ENCODE measurements at regions not wholly inside any gene's neighbourhood (a gene's known extent, or its start where the extent isn't known, plus 50 kb on each side); places are given as distances from the start of the nearest gene placed in this dataset.

GRCh38 chr10:3619241-3619640, 165.8 kb downstream of the KLF6 start:
- H3K27me3 ChIP-seq (ENCODE audit: control insufficient read depth in 1 of 2, insufficient read depth in 2 of 2, low read length in 2 of 2), result no peaks in the 10 kb centered on the region
- no peaks in the 10 kb centered on the region for H3K9me3 ChIP-seq (ENCODE audit: control insufficient read depth in 1 of 2, low read length in 2 of 2)
- no peak overlapping the region for H3K4me3 ChIP-seq (ENCODE audit: low read depth in 1 of 2, low read length in 2 of 2)
- no peak overlapping the region for H3K27ac ChIP-seq (ENCODE audit: low read depth, low read length)
- H3K36me3 ChIP-seq (ENCODE audit: control insufficient read depth in 1 of 2, insufficient read depth in 2 of 2, low read length in 2 of 2), result no peaks in the 10 kb centered on the region
- no peaks in the 10 kb centered on the region for H3K4me1 ChIP-seq (ENCODE audit: control insufficient read depth in 1 of 2, insufficient read depth in 2 of 2, low read length in 2 of 2)
- H3K9ac ChIP-seq (ENCODE audit: low read depth in 1 of 2, low read length in 2 of 2), result no peak overlapping the region

GRCh38 chr10:3616880-3617279, 168.1 kb downstream of the KLF6 start:
- peaks cover 0 to 8% of the 10 kb centered on the region in 2 donors for H3K9me3 ChIP-seq (ENCODE audit: control insufficient read depth in 1 of 2, low read length in 2 of 2)
- H3K4me1 ChIP-seq (ENCODE audit: control insufficient read depth in 1 of 2, insufficient read depth in 2 of 2, low read length in 2 of 2), result no peaks in the 10 kb centered on the region
- H3K27me3 ChIP-seq (ENCODE audit: control insufficient read depth in 1 of 2, insufficient read depth in 2 of 2, low read length in 2 of 2), result no peaks in the 10 kb centered on the region
- no peaks in the 10 kb centered on the region for H3K36me3 ChIP-seq (ENCODE audit: control insufficient read depth in 1 of 2, insufficient read depth in 2 of 2, low read length in 2 of 2)
- H3K4me3 ChIP-seq (ENCODE audit: low read depth in 1 of 2, low read length in 2 of 2), result no peak overlapping the region
- H3K27ac ChIP-seq (ENCODE audit: low read depth, low read length), result no peak overlapping the region
- H3K9ac ChIP-seq (ENCODE audit: low read depth in 1 of 2, low read length in 2 of 2), result no peak overlapping the region

GRCh38 chr10:3613318-3613717, 171.7 kb downstream of the KLF6 start:
- Histone ChIP-seq H3K9me3 (ENCODE audit: control insufficient read depth in 1 of 2, low read length in 2 of 2) (peaks cover 0 to 14% of the 10 kb centered on the region in 2 donors), H3K4me3 (ENCODE audit: low read depth in 1 of 2, low read length in 2 of 2) (no peak overlapping the region), H3K9ac (ENCODE audit: low read depth in 1 of 2, low read length in 2 of 2) (no peak overlapping the region), H3K27ac (ENCODE audit: low read depth, low read length) (no peak overlapping the region), H3K36me3 (ENCODE audit: control insufficient read depth in 1 of 2, insufficient read depth in 2 of 2, low read length in 2 of 2) (no peaks in the 10 kb centered on the region), H3K4me1 (ENCODE audit: control insufficient read depth in 1 of 2, insufficient read depth in 2 of 2, low read length in 2 of 2) (no peaks in the 10 kb centered on the region), H3K27me3 (ENCODE audit: control insufficient read depth in 1 of 2, insufficient read depth in 2 of 2, low read length in 2 of 2) (no peaks in the 10 kb centered on the region)

- Histone ChIP-seq H3K27ac (ENCODE audit: low read depth, low read length) (no peak overlapping the region), H3K27me3 (ENCODE audit: control insufficient read depth in 1 of 2, insufficient read depth in 2 of 2, low read length in 2 of 2) (no peaks in the 10 kb centered on the region), H3K4me1 (ENCODE audit: control insufficient read depth in 1 of 2, insufficient read depth in 2 of 2, low read length in 2 of 2) (no peaks in the 10 kb centered on the region), H3K36me3 (ENCODE audit: control insufficient read depth in 1 of 2, insufficient read depth in 2 of 2, low read length in 2 of 2) (no peaks in the 10 kb centered on the region), H3K4me3 (ENCODE audit: low read depth in 1 of 2, low read length in 2 of 2) (no peak overlapping the region), H3K9ac (ENCODE audit: low read depth in 1 of 2, low read length in 2 of 2) (no peak overlapping the region), H3K9me3 (ENCODE audit: control insufficient read depth in 1 of 2, low read length in 2 of 2) (peaks cover 0 to 16% of the 10 kb centered on the region in 2 donors)
Measured at GRCh38 chr10:3612183-3613001, 172.6 kb downstream of the KLF6 start.

GRCh38 chr10:3606309-3606708, 178.7 kb downstream of the KLF6 start:
- no peak overlapping the region for H3K9ac ChIP-seq (ENCODE audit: low read depth in 1 of 2, low read length in 2 of 2)
- H3K27ac ChIP-seq (ENCODE audit: low read depth, low read length), result no peak overlapping the region
- peaks cover 0 to 5% of the 10 kb centered on the region in 2 donors for H3K9me3 ChIP-seq (ENCODE audit: control insufficient read depth in 1 of 2, low read length in 2 of 2)
- H3K4me3 ChIP-seq (ENCODE audit: low read depth in 1 of 2, low read length in 2 of 2), result no peak overlapping the region
- H3K36me3 ChIP-seq (ENCODE audit: control insufficient read depth in 1 of 2, insufficient read depth in 2 of 2, low read length in 2 of 2), result no peaks in the 10 kb centered on the region
- H3K4me1 ChIP-seq (ENCODE audit: control insufficient read depth in 1 of 2, insufficient read depth in 2 of 2, low read length in 2 of 2), result no peaks in the 10 kb centered on the region
- no peaks in the 10 kb centered on the region for H3K27me3 ChIP-seq (ENCODE audit: control insufficient read depth in 1 of 2, insufficient read depth in 2 of 2, low read length in 2 of 2)

GRCh38 chr10:3605882-3606281, 179.1 kb downstream of the KLF6 start:
- Histone ChIP-seq H3K4me3 (ENCODE audit: low read depth in 1 of 2, low read length in 2 of 2) (no peak overlapping the region), H3K9me3 (ENCODE audit: control insufficient read depth in 1 of 2, low read length in 2 of 2) (peaks cover 0 to 5% of the 10 kb centered on the region in 2 donors), H3K4me1 (ENCODE audit: control insufficient read depth in 1 of 2, insufficient read depth in 2 of 2, low read length in 2 of 2) (no peaks in the 10 kb centered on the region), H3K36me3 (ENCODE audit: control insufficient read depth in 1 of 2, insufficient read depth in 2 of 2, low read length in 2 of 2) (no peaks in the 10 kb centered on the region), H3K27me3 (ENCODE audit: control insufficient read depth in 1 of 2, insufficient read depth in 2 of 2, low read length in 2 of 2) (no peaks in the 10 kb centered on the region), H3K27ac (ENCODE audit: low read depth, low read length) (no peak overlapping the region), H3K9ac (ENCODE audit: low read depth in 1 of 2, low read length in 2 of 2) (no peak overlapping the region)

- Histone ChIP-seq H3K9me3 (ENCODE audit: control insufficient read depth in 1 of 2, low read length in 2 of 2) (no peaks in the 10 kb centered on the region), H3K36me3 (ENCODE audit: control insufficient read depth in 1 of 2, insufficient read depth in 2 of 2, low read length in 2 of 2) (no peaks in the 10 kb centered on the region), H3K27ac (ENCODE audit: low read depth, low read length) (no peak overlapping the region), H3K9ac (ENCODE audit: low read depth in 1 of 2, low read length in 2 of 2) (no peak overlapping the region), H3K27me3 (ENCODE audit: control insufficient read depth in 1 of 2, insufficient read depth in 2 of 2, low read length in 2 of 2) (no peaks in the 10 kb centered on the region), H3K4me3 (ENCODE audit: low read depth in 1 of 2, low read length in 2 of 2) (no peak overlapping the region), H3K4me1 (ENCODE audit: control insufficient read depth in 1 of 2, insufficient read depth in 2 of 2, low read length in 2 of 2) (no peaks in the 10 kb centered on the region)
Measured at GRCh38 chr10:3595736-3596135, 189.3 kb downstream of the KLF6 start.

- H3K4me1 ChIP-seq (ENCODE audit: control insufficient read depth in 1 of 2, insufficient read depth in 2 of 2, low read length in 2 of 2), result no peaks in the 10 kb centered on the region
Measured at GRCh38 chr10:3593611-3594010, 191.4 kb downstream of the KLF6 start.

GRCh38 chr10:3592424-3592823, 192.6 kb downstream of the KLF6 start:
- H3K36me3 ChIP-seq (ENCODE audit: control insufficient read depth in 1 of 2, insufficient read depth in 2 of 2, low read length in 2 of 2), result no peaks in the 10 kb centered on the region
- H3K4me3 ChIP-seq (ENCODE audit: low read depth in 1 of 2, low read length in 2 of 2), result no peak overlapping the region
- no peaks in the 10 kb centered on the region for H3K4me1 ChIP-seq (ENCODE audit: control insufficient read depth in 1 of 2, insufficient read depth in 2 of 2, low read length in 2 of 2)
- H3K9me3 ChIP-seq (ENCODE audit: control insufficient read depth in 1 of 2, low read length in 2 of 2), result no peaks in the 10 kb centered on the region
- H3K9ac ChIP-seq (ENCODE audit: low read depth in 1 of 2, low read length in 2 of 2), result no peak overlapping the region
- H3K27ac ChIP-seq (ENCODE audit: low read depth, low read length), result no peak overlapping the region
- no peaks in the 10 kb centered on the region for H3K27me3 ChIP-seq (ENCODE audit: control insufficient read depth in 1 of 2, insufficient read depth in 2 of 2, low read length in 2 of 2)

More at GRCh38 chr10:3593611-3594010, 191.4 kb downstream of the KLF6 start:
- no peaks in the 10 kb centered on the region for H3K36me3 ChIP-seq (ENCODE audit: control insufficient read depth in 1 of 2, insufficient read depth in 2 of 2, low read length in 2 of 2)
- H3K27ac ChIP-seq (ENCODE audit: low read depth, low read length), result no peak overlapping the region
- no peaks in the 10 kb centered on the region for H3K27me3 ChIP-seq (ENCODE audit: control insufficient read depth in 1 of 2, insufficient read depth in 2 of 2, low read length in 2 of 2)
- no peaks in the 10 kb centered on the region for H3K9me3 ChIP-seq (ENCODE audit: control insufficient read depth in 1 of 2, low read length in 2 of 2)
- H3K9ac ChIP-seq (ENCODE audit: low read depth in 1 of 2, low read length in 2 of 2), result no peak overlapping the region
- no peak overlapping the region for H3K4me3 ChIP-seq (ENCODE audit: low read depth in 1 of 2, low read length in 2 of 2)

GRCh38 chr10:3588816-3589215, 196.2 kb downstream of the KLF6 start:
- no peaks in the 10 kb centered on the region for H3K27me3 ChIP-seq (ENCODE audit: control insufficient read depth in 1 of 2, insufficient read depth in 2 of 2, low read length in 2 of 2)
- H3K9ac ChIP-seq (ENCODE audit: low read depth in 1 of 2, low read length in 2 of 2), result no peak overlapping the region
- no peaks in the 10 kb centered on the region for H3K9me3 ChIP-seq (ENCODE audit: control insufficient read depth in 1 of 2, low read length in 2 of 2)
- H3K4me3 ChIP-seq (ENCODE audit: low read depth in 1 of 2, low read length in 2 of 2), result no peak overlapping the region
- H3K4me1 ChIP-seq (ENCODE audit: control insufficient read depth in 1 of 2, insufficient read depth in 2 of 2, low read length in 2 of 2), result no peaks in the 10 kb centered on the region
- no peak overlapping the region for H3K27ac ChIP-seq (ENCODE audit: low read depth, low read length)
- no peaks in the 10 kb centered on the region for H3K36me3 ChIP-seq (ENCODE audit: control insufficient read depth in 1 of 2, insufficient read depth in 2 of 2, low read length in 2 of 2)

Data from duodenal mucosa (tissue), 2 donors.